ENCODE measurements at regions not wholly inside any gene's neighbourhood (a gene's known extent, or its start where the extent isn't known, plus 50 kb on each side); places are given as distances from the start of the nearest gene placed in this dataset.

DNA sequence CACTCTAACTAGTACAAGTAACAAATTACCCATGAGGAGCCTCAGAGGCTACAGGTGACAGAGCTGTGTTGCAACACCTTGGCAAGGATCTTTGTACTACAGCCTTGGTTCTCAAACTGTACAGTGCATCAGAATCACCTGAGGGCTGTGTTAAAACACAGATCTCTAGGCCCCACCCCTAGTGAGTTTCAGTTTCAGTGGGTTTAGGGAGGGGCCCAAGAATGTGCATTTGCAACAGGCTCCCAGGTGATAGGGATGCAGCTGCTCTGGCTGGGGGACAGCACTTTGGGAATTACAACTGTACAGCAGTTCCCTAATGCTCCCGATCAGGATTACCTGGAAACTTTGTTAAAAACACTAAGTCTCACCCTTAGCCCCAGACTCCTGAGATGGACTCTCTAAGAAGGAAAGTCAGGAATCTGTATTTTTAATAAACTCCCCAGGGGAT, 66.1 kb upstream of the NR2F2 start (continued):
- TF ChIP-seq, protein P1, sequence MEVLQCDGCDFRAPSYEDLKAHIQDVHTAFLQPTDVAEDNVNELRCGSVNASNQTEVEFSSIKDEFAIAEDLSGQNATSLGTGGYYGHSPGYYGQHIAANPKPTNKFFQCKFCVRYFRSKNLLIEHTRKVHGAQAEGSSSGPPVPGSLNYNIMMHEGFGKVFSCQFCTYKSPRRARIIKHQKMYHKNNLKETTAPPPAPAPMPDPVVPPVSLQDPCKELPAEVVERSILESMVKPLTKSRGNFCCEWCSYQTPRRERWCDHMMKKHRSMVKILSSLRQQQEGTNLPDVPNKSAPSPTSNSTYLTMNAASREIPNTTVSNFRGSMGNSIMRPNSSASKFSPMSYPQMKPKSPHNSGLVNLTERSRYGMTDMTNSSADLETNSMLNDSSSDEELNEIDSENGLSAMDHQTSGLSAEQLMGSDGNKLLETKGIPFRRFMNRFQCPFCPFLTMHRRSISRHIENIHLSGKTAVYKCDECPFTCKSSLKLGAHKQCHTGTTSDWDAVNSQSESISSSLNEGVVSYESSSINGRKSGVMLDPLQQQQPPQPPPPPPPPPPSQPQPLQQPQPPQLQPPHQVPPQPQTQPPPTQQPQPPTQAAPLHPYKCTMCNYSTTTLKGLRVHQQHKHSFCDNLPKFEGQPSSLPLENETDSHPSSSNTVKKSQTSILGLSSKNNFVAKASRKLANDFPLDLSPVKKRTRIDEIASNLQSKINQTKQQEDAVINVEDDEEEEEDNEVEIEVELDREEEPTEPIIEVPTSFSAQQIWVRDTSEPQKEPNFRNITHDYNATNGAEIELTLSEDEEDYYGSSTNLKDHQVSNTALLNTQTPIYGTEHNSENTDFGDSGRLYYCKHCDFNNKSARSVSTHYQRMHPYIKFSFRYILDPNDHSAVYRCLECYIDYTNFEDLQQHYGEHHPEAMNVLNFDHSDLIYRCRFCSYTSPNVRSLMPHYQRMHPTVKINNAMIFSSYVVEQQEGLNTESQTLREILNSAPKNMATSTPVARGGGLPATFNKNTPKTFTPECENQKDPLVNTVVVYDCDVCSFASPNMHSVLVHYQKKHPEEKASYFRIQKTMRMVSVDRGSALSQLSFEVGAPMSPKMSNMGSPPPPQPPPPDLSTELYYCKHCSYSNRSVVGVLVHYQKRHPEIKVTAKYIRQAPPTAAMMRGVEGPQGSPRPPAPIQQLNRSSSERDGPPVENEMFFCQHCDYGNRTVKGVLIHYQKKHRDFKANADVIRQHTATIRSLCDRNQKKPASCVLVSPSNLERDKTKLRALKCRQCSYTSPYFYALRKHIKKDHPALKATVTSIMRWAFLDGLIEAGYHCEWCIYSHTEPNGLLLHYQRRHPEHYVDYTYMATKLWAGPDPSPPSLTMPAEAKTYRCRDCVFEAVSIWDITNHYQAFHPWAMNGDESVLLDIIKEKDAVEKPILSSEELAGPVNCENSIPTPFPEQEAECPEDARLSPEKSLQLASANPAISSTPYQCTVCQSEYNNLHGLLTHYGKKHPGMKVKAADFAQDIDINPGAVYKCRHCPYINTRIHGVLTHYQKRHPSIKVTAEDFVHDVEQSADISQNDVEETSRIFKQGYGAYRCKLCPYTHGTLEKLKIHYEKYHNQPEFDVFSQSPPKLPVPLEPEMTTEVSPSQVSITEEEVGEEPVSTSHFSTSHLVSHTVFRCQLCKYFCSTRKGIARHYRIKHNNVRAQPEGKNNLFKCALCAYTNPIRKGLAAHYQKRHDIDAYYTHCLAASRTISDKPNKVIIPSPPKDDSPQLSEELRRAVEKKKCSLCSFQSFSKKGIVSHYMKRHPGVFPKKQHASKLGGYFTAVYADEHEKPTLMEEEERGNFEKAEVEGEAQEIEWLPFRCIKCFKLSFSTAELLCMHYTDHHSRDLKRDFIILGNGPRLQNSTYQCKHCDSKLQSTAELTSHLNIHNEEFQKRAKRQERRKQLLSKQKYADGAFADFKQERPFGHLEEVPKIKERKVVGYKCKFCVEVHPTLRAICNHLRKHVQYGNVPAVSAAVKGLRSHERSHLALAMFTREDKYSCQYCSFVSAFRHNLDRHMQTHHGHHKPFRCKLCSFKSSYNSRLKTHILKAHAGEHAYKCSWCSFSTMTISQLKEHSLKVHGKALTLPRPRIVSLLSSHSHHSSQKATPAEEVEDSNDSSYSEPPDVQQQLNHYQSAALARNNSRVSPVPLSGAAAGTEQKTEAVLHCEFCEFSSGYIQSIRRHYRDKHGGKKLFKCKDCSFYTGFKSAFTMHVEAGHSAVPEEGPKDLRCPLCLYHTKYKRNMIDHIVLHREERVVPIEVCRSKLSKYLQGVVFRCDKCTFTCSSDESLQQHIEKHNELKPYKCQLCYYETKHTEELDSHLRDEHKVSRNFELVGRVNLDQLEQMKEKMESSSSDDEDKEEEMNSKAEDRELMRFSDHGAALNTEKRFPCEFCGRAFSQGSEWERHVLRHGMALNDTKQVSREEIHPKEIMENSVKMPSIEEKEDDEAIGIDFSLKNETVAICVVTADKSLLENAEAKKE (CRISPR knock-in tag; IDR thresholded peaks at IDR 0.05), result no peak
- TF ChIP-seq, protein P2, sequence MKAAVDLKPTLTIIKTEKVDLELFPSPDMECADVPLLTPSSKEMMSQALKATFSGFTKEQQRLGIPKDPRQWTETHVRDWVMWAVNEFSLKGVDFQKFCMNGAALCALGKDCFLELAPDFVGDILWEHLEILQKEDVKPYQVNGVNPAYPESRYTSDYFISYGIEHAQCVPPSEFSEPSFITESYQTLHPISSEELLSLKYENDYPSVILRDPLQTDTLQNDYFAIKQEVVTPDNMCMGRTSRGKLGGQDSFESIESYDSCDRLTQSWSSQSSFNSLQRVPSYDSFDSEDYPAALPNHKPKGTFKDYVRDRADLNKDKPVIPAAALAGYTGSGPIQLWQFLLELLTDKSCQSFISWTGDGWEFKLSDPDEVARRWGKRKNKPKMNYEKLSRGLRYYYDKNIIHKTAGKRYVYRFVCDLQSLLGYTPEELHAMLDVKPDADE (IDR thresholded peaks at IDR 0.05), result no peak
- TF ChIP-seq, protein P3, sequence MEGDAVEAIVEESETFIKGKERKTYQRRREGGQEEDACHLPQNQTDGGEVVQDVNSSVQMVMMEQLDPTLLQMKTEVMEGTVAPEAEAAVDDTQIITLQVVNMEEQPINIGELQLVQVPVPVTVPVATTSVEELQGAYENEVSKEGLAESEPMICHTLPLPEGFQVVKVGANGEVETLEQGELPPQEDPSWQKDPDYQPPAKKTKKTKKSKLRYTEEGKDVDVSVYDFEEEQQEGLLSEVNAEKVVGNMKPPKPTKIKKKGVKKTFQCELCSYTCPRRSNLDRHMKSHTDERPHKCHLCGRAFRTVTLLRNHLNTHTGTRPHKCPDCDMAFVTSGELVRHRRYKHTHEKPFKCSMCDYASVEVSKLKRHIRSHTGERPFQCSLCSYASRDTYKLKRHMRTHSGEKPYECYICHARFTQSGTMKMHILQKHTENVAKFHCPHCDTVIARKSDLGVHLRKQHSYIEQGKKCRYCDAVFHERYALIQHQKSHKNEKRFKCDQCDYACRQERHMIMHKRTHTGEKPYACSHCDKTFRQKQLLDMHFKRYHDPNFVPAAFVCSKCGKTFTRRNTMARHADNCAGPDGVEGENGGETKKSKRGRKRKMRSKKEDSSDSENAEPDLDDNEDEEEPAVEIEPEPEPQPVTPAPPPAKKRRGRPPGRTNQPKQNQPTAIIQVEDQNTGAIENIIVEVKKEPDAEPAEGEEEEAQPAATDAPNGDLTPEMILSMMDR (conservative IDR thresholded peaks at IDR 0.05; ENCODE audit: low read depth in 2 of 2), result no peak

DNA sequence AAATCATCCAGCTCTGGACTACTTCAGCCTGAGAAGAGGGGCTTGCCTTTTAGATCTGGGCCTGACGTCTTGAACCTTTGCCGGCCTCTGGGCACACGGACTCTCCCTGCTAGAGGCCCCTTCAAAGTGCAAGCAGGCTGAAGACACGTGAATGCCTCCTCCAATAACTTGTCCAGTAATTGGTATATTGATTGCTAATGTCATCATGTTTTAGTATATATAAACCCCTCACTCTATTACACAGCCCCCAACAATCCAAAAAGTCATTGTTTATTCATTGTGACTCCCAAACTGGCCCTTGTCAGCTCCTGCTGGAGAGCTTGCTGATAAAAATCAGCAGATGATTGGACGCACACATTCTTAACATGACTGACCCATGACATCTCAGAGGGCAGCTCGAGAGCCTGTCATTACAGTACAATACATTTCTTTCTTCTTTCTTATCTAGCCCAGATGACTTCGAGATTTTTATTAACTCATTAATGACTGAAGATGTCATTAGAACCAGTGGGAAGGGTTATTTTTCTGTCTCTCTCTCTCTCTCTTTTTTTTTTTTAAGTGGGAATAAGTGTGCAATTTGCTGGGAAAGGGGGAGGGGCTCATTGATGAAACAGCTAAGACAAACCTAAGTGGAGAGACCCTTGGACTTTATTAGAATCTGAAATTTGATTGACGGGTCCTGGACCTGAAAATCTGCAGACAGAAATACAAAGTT, 65.5 kb upstream of the NR2F2 start:
- no peak overlapping the region for H2AFZ ChIP-seq
- no peaks in the 10 kb centered on the region for H3K27me3 ChIP-seq (ENCODE audit: insufficient read depth)
- H3K4me2 ChIP-seq, result no peak overlapping the region
- no peaks in the 10 kb centered on the region for H3F3A ChIP-seq (replicated peaks; ENCODE audit: low read depth)
- DNase-seq (ENCODE audit: low spot score) (no peak), ATAC-seq (no peak)
- H3K9me2 ChIP-seq (ENCODE audit: insufficient read depth), result no peaks in the 10 kb centered on the region
- Mint-ChIP-seq H3K4me3 (no peak overlapping the region), H3K36me3 (ENCODE audit: low read depth) (no peaks in the 10 kb centered on the region), H3K27me3 (ENCODE audit: insufficient read depth, low read depth, poor library complexity) (no peaks in the 10 kb centered on the region), H3K27ac (no peak overlapping the region), H3K4me1 (peaks cover 33% of the 10 kb centered on the region), H3K9me3 (no peaks in the 10 kb centered on the region)
- H3K4me3 ChIP-seq, result no peak overlapping the region
- no peaks in the 10 kb centered on the region for H3K79me2 ChIP-seq (replicated peaks; ENCODE audit: insufficient read depth)
- no peaks in the 10 kb centered on the region for H4K20me1 ChIP-seq (replicated peaks; ENCODE audit: insufficient read depth)
- no peaks in the 10 kb centered on the region for H3K36me3 ChIP-seq (ENCODE audit: insufficient read depth)
- H3K27ac ChIP-seq (ENCODE audit: low read depth), result no peak overlapping the region
- peaks cover 20% of the 10 kb centered on the region for H3K4me1 ChIP-seq (ENCODE audit: insufficient read depth)
- TF ChIP-seq, protein P1 (CRISPR knock-in tag; IDR thresholded peaks at IDR 0.05), result no peak
- TF ChIP-seq, protein P2 (IDR thresholded peaks at IDR 0.05), result no peak
